Activated effector memory CD4-positive, alpha-beta T cell treated with anti-CD3 and anti-CD28 coated beads, Interleukin-2, amount 50 U/mL, for 16 hours (primary cell): ENCODE measurements at regions not wholly inside any gene's neighbourhood (a gene's known extent, or its start where the extent isn't known, plus 50 kb on each side); places are given as distances from the start of the nearest gene placed in this dataset.
"Not testable (repeated sequence)": the region's sequence is repeated elsewhere in the genome, so short reads cannot be mapped to it uniquely, and the experiment has no call there.

Source experiments
- DNase-seq: peaks from one replicate; pipeline ENCODE4 v3.0.0-alpha.2; 2020

GRCh38 chr6:147991961-147992360, 350.7 kb upstream of the SASH1 start:
- DNase-seq: no peak

- DNase-seq: no peak
Observed at GRCh38 chr6:147999001-147999540, 343.6 kb upstream of the SASH1 start.

GRCh38 chr6:148001844-148002642, 340.6 kb upstream of the SASH1 start:
- DNase-seq: no peak

- DNase-seq: no peak
Observed at GRCh38 chr6:148004651-148005050, 338.0 kb upstream of the SASH1 start.

- DNase-seq: no peak
Observed at GRCh38 chr6:148005806-148006205, 336.8 kb upstream of the SASH1 start.

GRCh38 chr6:148010516-148010915, 332.1 kb upstream of the SASH1 start:
- not testable (repeated sequence) for DNase-seq

- no peak for DNase-seq
Observed at GRCh38 chr6:148016013-148016412, 326.6 kb upstream of the SASH1 start.

GRCh38 chr6:148021165-148021564, 321.5 kb upstream of the SASH1 start:
- DNase-seq: no peak

- DNase-seq: no peak
Observed at GRCh38 chr6:148021699-148022098, 320.9 kb upstream of the SASH1 start.

GRCh38 chr6:148022279-148022678, 320.4 kb upstream of the SASH1 start:
- not testable (repeated sequence) for DNase-seq

- DNase-seq: no peak
Observed at GRCh38 chr6:148027201-148027600, 315.4 kb upstream of the SASH1 start.

- DNase-seq: no peak
Observed at GRCh38 chr6:148035806-148036390, 306.7 kb upstream of the SASH1 start.

- DNase-seq: no peak
Observed at GRCh38 chr6:148037496-148037895, 305.1 kb upstream of the SASH1 start.

- DNase-seq: no peak
Observed at GRCh38 chr6:148041546-148041945, 301.1 kb upstream of the SASH1 start.

GRCh38 chr6:148042536-148042935, 300.1 kb upstream of the SASH1 start:
- DNase-seq: no peak

GRCh38 chr6:148044261-148044751, 298.3 kb upstream of the SASH1 start:
- no peak for DNase-seq

GRCh38 chr6:148044921-148045320, 297.7 kb upstream of the SASH1 start:
- DNase-seq: no peak

GRCh38 chr6:148053209-148053608, 289.4 kb upstream of the SASH1 start:
- no peak for DNase-seq

GRCh38 chr6:148053796-148054195, 288.8 kb upstream of the SASH1 start:
- DNase-seq: no peak

- no peak for DNase-seq
Observed at GRCh38 chr6:148054219-148054618, 288.4 kb upstream of the SASH1 start.

GRCh38 chr6:148055419-148055818, 287.2 kb upstream of the SASH1 start:
- DNase-seq: no peak

- DNase-seq: no peak
Observed at GRCh38 chr6:148059869-148060268, 282.8 kb upstream of the SASH1 start.

- DNase-seq: no peak
Observed at GRCh38 chr6:148064406-148065134, 278.1 kb upstream of the SASH1 start.
